Peyer's patch (tissue), 4 donors: ENCODE measurements at regions not wholly inside any gene's neighbourhood (a gene's known extent, or its start where the extent isn't known, plus 50 kb on each side); places are given as distances from the start of the nearest gene placed in this dataset.

Experiments used
- DNase-seq, 3 donors: peaks; one replicate each; pipeline ENCODE4 v3.0.0-alpha.2; 2017 to 2019
- H3K27ac ChIP-seq, 4 donors: fragments of 200-600 bp; sonication (generic); one replicate each; pipeline ENCODE4 v1.5.1; 2016 to 2019
- H3K27me3 ChIP-seq, 2 donors: fragments of 200-600 bp; sonication (generic); one replicate each; pipeline ENCODE4 v1.5.1; 2019
- H3K36me3 ChIP-seq, 3 donors: fragments of 200-600 bp; sonication (generic); one replicate each; pipeline ENCODE4 v1.5.1; 2016 to 2019
- H3K4me1 ChIP-seq, 4 donors: fragments of 200-600 bp; sonication (generic); one replicate each; pipeline ENCODE4 v1.5.1; 2016 to 2019
- H3K4me3 ChIP-seq, 4 donors: fragments of 200-600 bp; sonication (generic); 1 replicate in 3 of 4; 2 replicates in 1 of 4; pipeline ENCODE4 v1.5.1; 2016 to 2019; ENCODE audit warnings: mild to moderate bottlenecking in 1 of 4
- H3K9me3 ChIP-seq, 4 donors: fragments of 200-600 bp; sonication (generic); one replicate each; pipeline ENCODE4 v1.5.1; 2016 to 2019; ENCODE audit warnings: mild to moderate bottlenecking in 1 of 4
- CTCF ChIP-seq, 6 experiments: fragments of 450-650 bp in 4 of 6; fragments of 200-600 bp in 2 of 6; sonication (generic) in 1 of 6; IDR thresholded peaks; one replicate each; pipeline ENCODE4 v1.5.1; 2017 to 2019; ENCODE audit warnings: antibody characterized with exemption in 6 of 6, mild to moderate bottlenecking in 3 of 6, moderate library complexity in 1 of 6
- POLR2A ChIP-seq, 2 donors: fragments of 450-650 bp; IDR thresholded peaks; one replicate each; pipeline ENCODE4 v1.5.1; 2017; ENCODE audit warnings: antibody characterized with exemption in 2 of 2, mild to moderate bottlenecking in 2 of 2, moderate library complexity in 2 of 2

DNA sequence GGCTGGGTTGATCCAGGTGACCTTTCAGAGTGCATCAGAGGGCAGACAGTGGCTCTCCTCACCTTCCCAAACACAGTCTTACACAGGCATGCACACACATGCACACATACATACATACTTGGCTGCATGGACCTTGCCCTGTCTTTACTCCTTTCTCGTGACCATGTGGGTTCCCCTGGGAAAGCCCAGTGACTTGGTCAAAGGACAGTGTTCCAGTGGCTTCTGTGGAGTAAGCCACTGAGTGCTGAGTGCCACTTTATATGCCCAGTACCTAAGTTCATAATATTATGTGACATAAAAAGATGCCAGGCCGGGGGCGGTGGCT is 249.4 kb downstream of the MYCN start:
- H3K9me3 ChIP-seq, result no peaks in the 10 kb centered on the region
- DNase-seq, result peak in 2 of 3 donors; percentile 58 to 78
- H3K27me3 ChIP-seq, result no peaks in the 10 kb centered on the region
- no peaks in the 10 kb centered on the region for H3K4me1 ChIP-seq
- H3K4me3 ChIP-seq, result no peak overlapping the region
- TF ChIP-seq CTCF (IDR thresholded peaks at IDR 0.05) (no peak), POLR2A (IDR thresholded peaks at IDR 0.05) (no peak)
- H3K27ac ChIP-seq, result peak overlapping the region in 2 of 4 donors; percentile 17 to 38
- H3K36me3 ChIP-seq, result no peaks in the 10 kb centered on the region

DNA sequence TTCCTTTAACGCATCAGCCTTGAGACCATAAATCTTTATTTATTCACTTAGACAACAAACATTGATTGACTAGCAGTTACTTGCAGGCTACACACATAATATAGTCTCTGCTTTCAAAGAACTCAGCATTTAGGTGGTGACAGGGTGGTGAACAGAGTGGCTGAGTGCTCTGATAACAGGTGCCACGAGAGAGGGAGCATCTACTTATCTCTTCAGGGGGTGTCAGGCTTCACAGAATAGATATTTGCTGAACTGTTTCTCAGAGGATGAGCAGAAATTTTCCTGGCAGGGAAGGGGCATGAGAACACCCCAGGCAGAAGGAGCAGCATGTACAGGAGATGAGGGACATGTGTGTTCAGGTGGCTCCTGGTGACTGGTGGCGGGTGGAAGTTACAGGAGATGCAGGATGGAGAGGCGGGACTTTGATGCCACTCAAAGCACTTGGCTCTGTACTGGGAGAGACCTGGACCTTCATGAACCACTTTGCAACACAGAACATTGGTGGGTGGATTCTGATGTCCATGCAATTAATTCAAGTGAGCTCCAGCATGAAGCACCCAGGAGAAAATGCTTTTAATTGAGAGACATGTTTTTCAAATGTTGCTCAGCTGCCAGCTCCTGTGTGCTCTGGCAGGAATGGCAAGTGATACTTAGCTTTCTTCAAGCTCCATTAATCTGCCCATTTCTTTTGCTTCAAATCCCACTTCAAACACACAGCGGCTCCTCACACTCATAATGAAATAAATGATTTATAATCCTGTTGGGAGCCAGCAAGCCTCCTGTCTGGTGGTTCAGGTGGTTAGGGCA is 248.9 kb downstream of the MYCN start:
- no peaks in the 10 kb centered on the region for H3K27me3 ChIP-seq
- H3K36me3 ChIP-seq, result no peaks in the 10 kb centered on the region
- no peaks in the 10 kb centered on the region for H3K4me1 ChIP-seq
- H3K27ac ChIP-seq, result no peak overlapping the region
- no peak for TF ChIP-seq CTCF (IDR thresholded peaks at IDR 0.05)
- no peak for TF ChIP-seq POLR2A (IDR thresholded peaks at IDR 0.05)
- H3K4me3 ChIP-seq, result no peak overlapping the region
- no peak for DNase-seq
- H3K9me3 ChIP-seq, result no peaks in the 10 kb centered on the region

DNA sequence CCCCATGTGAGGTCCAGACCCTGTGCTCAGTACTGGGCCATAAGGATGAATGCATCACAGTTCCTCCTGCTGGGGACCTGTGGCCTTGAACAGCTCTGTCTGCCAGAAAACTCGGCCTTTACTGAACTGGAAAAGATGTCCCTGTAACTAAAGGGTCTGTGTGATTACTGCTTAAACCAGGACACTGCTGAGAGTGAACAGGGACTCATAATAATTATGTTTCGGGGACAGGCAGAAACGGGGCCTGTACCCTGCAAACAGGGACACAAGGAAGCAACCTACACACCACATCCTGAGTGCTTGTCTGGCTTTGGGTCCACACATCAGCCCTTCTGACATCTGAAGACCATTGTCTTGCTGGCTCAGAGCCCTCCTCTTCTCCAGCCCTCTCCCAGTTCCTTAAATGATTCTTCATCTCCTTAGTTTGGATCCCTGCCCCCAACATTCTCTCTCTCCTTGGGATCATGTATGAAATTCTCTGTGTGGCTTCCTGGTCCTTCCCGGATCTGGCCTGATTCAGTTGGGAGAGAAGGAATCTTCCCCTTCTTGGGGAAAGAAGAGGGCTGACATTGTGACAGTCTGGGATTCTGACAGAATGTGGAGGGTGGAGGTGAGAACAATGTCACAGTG is 248.0 kb downstream of the MYCN start:
- no peaks in the 10 kb centered on the region for H3K4me1 ChIP-seq
- no peak for DNase-seq
- no peaks in the 10 kb centered on the region for H3K9me3 ChIP-seq
- TF ChIP-seq POLR2A (IDR thresholded peaks at IDR 0.05) (no peak), CTCF (IDR thresholded peaks at IDR 0.05) (no peak)
- no peaks in the 10 kb centered on the region for H3K36me3 ChIP-seq
- no peak overlapping the region for H3K4me3 ChIP-seq
- H3K27me3 ChIP-seq, result no peaks in the 10 kb centered on the region
- H3K27ac ChIP-seq, result no peak overlapping the region

- no peaks in the 10 kb centered on the region for H3K36me3 ChIP-seq
- no peak overlapping the region for H3K4me3 ChIP-seq
- H3K27ac ChIP-seq, result no peak overlapping the region
- no peaks in the 10 kb centered on the region for H3K4me1 ChIP-seq
- no peak for TF ChIP-seq CTCF (IDR thresholded peaks at IDR 0.05)
- TF ChIP-seq POLR2A (IDR thresholded peaks at IDR 0.05), result no peak
- H3K9me3 ChIP-seq, result no peaks in the 10 kb centered on the region
- DNase-seq, result peak in 1 of 3 donors; percentile 69
- no peaks in the 10 kb centered on the region for H3K27me3 ChIP-seq
Measured at GRCh38 chr2:16187482-16187817, 247.1 kb downstream of the MYCN start.

DNA sequence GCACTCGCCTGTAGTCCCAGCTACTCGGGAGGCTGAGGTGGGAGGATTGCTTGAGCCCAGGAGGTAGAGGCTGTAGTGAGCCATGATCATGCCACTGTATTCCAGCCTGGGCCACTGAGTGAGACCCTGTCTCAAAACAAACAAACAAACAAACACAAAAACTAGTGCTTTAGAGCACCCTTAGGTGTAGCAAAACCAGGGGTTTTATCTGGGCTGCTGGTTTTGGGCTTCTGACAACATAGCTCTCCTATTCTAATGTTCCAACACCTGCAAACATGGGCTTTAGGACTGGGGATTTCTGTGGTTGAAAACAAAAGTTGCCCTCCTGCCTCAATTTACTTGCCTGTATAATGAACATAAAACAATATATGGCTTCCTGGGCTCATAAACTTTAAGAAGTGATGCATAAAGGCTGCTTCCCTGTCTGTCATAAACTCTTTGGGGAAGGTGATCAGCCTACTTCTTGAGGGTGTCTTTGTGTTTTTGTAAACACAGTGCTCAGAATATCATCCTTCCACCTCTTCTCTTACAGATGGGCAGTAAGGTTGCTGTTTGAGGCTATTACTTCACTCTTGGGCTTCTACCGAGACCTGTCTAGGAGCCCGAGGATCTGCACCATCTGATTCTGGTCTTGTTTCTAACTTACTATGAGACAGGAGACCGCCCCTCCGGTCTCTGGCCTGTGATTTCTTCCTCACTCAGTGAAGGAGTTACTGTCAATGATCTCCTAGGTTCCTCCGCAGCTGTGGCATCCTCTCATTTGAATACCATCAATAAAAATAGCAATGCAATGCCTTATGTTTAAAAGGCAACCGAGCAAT is 246.5 kb downstream of the MYCN start:
- TF ChIP-seq CTCF (IDR thresholded peaks at IDR 0.05), result no peak
- no peak for TF ChIP-seq POLR2A (IDR thresholded peaks at IDR 0.05)
- Histone ChIP-seq H3K36me3 (no peaks in the 10 kb centered on the region), H3K27me3 (no peaks in the 10 kb centered on the region), H3K27ac (no peak overlapping the region), H3K4me3 (no peak overlapping the region), H3K9me3 (no peaks in the 10 kb centered on the region), H3K4me1 (no peaks in the 10 kb centered on the region)
- DNase-seq, result no peak
